Forelimb muscle (tissue), 1 donor: ENCODE measurements at regions not wholly inside any gene's neighbourhood (a gene's known extent, or its start where the extent isn't known, plus 50 kb on each side); places are given as distances from the start of the nearest gene placed in this dataset.
"Not testable (repeated sequence)": the region's sequence is repeated elsewhere in the genome, so short reads cannot be mapped to it uniquely, and the experiment has no call there.

Source experiments
- DNase-seq: peaks from one replicate; pipeline ENCODE4 v3.0.0-alpha.2; 2013; ENCODE audit warnings: low read depth

DNA sequence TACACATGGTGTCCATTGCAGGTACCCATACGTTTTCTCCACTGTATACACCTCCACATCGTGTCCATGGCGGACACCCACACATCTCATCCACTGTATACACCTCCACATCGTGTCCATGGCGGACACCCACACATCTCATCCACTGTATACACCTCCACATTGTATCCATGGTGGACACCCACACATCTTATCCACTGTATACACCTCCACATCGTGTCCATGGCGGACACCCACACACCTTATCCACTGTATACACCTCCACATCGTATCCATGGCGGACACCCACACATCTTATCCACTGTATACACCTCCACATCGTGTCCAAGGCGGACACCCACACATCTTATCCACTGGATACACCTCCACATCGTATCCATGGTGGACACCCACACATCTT lies 50.4 kb upstream of the TTC34 start:
- not testable (repeated sequence) for DNase-seq

DNA sequence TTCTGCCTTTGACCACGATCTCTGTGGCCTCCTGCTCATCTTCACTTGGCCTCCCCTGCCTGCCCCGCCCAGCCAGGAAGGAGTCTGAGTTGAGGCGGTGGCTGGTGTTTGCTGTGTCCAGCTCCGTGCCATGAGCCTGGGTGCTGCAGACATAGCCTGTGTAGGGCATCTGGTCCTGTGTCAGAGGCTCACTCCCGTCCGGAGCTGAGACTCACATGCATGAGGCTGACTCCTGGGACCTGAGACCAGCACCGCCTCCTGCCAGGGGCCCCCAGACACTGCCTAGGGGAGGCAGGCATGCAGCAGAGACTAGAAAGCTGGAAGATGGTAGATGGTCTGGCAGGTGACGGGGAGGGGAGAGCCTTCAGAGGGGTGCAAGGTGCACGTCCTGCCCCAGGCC lies 52.2 kb upstream of the TTC34 start:
- no peak for DNase-seq

DNA sequence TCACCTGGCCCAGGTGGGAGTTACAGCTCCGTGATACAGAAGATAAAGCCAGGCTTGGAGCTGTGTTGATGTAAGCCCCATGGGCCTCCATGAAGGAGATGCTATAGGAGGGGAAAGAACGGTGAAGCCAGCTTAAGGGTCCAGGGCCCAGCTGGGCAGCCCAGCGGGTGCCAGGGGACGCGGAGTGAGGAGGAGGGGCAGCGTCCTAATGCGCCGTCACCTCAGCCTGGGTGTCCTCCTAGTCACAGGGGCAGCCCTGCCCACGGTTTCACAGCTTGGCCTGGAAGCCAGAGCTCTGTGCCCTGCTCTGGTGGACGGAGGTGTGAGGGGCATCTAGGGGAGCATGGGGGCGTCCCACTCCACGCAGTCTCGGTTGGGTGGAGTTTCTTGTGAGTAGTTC lies 52.7 kb upstream of the TTC34 start:
- no peak for DNase-seq

DNA sequence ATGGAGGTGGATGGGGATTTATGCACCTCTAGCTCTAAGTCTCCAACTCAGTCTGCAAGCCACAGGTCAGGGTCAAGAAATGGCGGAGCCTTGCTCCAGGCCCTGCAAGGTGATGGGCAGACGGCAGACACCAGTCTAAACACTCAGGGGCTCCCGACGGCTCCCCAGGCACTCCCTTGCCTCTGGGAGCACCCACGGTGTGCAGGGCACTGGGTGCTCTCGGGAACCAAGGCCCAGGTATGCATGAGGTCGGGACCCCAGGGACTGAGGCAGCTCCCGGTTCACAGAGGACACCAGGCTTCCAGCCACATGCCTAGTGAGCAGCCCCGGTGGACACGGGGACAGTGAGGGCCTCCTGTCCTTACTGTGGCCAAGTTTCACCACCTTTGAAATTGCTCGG lies 53.1 kb upstream of the TTC34 start:
- no peak for DNase-seq

DNA sequence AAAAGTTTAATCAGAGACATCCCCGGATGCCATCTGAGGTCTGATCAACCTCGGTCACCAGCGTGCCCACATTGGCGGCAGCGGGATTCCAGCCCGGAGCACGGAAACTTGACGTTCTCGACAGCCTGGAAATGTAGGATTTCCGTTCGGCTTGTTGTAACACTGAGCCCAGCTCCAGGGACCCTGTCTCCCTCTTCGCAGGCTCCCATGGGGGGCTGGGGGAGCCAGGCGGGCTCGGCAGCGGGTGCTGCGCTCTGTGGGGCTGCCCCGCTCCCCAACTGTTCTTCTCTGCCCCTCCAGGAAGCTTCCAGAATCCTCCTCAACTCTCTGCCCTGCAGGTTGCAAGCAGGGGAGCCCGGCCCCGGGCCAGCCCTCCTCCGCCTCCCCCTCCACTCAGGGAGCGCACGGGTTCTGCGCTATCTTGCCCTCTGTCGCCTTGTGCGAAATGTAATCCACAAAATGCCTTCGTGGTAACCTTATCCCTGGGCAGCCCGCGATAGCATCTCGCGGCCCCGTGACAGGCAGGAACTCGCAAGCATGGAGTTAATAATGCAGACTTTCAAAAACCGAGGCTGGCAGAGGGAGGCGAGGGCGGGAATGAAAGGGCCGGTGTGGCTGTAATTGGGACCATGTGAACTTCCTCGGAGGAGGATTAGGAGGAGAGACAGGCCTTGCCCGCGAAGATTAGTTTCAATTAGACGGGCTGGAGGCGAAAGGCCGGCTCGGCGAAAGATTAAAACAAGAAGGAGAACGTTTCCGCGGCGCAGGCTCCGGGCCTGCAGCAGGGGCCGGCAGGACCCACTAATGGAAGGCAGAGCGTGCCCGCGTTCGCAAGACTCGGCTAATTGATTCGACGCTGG lies 53.9 kb upstream of the TTC34 start:
- no peak for DNase-seq

DNA sequence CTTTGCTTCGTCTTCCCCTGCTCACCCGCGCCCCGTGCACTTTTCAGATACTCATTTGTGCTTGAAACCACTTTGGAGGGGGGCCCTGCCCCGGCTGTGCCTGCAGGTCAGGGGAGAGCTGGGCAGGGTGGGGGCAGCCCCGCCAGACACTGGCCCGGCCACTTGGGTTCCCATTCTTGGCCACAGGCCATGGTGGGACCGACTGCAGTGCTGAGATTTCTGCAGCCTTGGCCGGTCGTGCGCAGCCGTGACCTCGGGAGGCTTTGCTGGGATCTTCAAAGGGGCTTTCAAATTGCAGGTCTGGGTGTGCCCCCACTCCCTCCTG lies 54.5 kb upstream of the TTC34 start:
- no peak for DNase-seq

DNA sequence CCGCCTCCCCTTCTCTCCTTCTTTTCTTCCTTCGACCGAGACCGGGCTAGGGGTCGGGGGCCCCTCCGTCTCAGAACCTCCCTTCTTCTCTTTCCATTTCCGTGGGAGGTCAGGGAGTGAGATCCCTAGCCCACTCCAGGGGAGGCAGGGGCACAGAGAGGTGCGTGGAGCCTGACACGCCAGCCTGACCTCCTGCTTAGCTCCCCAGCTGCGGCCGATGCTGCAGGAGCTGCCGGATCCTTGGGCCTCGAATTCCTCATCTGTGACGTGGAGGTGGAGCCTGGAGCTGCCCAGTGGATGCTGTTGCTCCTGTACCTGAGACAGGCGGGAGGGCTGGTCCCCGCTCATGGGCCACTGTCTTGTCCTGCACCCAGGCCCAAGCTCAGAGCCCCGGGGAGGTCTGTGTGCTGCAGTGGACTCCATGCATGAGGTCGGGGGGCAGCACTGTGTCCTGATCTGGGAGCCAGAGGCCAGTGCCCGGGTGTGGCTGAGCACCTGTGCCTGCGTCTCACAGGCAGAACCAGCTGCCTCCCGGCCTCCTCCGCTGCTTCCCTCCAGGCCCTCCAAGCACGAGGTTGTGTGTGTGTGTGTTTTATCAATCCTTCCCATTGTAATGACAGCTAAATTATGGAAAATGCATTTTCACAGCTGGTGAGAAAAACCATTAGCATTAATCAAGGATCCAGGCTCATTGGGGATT lies 55.3 kb upstream of the TTC34 start:
- DNase-seq, result no peak

DNA sequence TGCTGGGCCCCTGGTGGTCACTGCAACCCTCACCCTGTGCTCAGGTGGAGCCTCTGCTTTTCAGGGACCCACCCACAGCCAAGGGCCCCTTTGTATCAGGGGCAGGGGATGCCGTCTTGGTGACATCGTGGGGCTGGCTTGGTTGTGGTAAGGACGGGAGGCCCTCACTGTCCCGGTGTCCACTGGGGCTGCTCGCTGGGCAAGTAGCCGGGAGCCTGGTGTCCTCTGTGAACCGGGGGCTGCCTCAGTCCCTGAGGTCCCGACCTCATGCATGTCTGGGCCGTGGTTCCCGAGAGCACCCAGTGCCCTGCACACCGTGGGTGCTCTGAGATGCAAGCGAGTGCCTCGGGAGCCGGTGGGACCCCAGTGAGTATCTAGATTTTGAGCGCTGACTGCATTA lies 56.0 kb upstream of the TTC34 start:
- DNase-seq, result no peak

DNA sequence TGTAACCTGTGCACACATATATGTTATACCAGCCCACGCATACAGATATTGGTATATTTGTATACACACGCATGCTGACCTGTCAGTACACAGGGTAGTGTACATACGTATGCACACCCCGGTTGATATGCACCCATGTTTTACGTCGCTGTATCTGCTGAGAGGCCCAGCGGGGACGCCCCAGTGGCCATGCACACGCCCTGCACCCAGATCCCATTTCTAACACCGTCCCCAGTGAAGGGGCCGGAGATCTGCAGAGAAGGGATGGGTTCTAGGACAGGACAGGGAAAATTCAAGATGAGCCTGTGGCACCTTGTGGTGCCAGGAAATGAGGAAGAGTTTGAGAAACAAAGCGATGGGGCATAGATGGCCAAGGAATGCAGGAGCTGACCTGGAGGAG lies 57.2 kb upstream of the TTC34 start:
- no peak for DNase-seq

DNA sequence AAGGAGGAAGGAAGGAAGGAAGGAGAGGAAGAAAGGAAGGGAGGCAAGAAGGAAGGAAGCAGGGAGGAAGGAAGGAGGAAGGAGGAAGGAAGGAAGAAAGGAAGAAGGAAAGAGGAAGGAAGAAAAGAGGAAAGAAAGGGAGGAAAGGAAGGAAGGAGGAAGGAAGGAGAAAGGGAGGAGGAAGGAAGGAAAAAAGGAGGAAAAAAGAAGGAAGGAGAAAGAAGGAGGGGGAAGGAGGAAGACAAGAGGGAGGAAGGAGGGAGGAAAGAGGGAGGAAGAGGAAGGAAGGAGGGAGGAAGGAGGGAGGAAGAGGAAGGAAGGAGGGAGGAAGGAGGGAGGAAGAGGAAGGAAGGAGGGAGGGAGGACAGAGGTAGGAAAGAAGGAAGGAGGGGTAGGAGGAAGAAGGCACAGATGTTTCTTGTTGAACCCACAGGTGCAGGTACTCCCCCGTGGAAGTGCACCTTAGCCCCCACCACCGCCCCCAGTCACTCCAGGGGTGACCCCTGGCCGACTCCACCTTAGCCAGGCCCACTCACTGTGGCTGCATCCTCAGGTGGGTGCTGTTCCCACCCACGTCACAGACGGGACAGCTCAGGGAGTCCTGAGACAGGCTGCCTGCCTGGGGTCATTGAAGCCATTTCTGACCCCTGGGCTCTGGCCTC lies 57.9 kb upstream of the TTC34 start:
- no peak for DNase-seq

DNA sequence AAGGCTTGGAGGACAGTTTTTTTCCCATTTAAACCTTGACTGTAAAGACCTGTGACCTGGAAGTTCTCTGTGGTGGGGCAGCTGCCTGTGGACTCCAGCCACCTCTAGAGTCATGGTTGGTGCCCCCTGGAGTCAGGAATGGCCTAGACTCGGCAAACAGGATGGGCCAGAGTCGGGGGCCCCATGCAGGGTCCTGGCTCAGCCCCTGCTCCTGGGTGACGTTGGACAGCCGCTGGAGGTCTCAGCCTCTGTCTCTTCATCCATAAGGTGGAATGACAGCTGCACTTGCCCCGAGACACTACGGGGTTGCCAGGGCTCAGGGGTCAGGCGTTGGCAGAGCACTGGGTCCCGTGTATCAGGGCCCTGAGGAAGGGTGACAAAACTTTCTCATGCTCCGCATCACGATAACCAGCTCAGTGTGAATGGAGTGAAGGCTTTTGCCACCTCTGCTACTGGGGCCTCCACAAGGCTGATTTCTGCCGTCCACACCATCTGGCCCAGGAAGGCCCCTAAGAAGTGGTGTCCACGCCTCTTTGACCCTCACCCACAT lies 58.5 kb upstream of the TTC34 start:
- DNase-seq, result no peak

DNA sequence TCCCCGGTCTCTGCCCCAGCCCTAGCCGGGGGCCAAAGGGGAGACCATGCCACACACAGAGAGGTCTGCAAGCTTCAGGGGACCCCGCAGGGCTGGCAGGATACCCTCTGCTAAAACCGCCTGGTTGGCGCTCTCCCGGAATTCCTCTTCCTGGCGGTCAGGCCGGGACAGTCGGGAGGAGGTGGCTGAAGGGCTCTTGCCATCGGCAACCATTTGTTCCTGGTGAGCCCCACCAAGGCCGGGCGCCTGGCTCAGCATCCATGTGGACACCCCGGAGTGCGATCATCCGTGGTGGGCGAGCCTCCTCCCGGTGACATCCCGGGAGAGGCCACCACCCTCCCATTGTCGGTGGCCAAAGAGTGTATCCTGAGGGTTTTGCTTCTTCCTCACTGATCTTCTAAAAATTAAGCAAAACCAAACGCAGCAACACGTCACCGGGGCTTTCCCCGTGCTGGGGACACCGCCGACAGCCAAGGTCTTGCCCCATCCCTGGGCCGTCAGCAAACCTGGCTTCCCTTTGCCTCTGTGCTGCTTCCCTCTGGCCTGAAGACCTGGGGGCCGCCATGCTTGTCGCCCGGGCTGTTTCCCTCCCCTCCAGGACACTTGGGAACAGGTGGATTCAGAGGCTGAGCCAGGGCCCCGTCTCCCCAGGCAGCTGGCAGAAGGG lies 59.1 kb upstream of the TTC34 start:
- no peak for DNase-seq

DNA sequence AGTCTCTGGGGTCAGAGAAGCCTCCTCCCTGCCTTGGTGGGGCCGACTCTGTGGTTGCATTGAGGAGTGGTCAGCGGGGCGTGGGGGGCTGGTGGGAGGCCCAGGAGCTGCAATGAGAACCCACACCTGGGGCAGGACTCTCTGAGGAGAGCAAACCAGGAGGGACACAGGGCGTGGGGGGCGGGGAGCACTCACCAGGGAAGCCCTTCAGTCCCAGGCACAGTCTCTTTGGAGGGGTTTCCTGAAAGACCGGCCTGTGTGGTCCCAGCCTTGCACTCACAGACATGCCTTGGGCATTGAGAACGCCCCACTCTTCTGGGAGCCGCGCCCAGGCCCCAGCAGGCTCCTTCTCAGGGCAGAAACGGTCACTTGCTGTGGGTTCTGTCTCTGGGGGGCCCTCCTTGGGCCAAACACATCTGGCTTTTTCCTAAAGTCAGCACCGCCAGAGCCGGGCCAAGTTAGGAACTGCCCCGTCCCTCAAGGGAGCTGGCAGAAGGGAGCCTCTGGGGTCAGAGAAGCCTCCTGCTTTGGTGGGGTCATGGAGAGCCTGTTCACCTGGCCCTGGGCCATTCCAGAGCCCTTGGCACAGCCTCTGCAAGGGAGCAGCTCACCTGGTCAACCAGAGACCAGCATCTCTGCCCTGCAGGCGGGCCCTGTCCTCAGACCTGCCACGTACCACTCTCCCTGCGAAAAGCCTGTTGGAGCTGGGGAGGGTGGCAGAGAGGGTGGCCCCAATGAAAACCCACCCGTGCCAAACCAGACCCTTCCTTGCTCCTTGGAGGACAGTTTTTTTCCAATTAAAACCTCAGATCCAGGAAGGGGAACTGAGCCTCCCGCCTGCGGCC lies 59.9 kb upstream of the TTC34 start:
- no peak for DNase-seq

DNA sequence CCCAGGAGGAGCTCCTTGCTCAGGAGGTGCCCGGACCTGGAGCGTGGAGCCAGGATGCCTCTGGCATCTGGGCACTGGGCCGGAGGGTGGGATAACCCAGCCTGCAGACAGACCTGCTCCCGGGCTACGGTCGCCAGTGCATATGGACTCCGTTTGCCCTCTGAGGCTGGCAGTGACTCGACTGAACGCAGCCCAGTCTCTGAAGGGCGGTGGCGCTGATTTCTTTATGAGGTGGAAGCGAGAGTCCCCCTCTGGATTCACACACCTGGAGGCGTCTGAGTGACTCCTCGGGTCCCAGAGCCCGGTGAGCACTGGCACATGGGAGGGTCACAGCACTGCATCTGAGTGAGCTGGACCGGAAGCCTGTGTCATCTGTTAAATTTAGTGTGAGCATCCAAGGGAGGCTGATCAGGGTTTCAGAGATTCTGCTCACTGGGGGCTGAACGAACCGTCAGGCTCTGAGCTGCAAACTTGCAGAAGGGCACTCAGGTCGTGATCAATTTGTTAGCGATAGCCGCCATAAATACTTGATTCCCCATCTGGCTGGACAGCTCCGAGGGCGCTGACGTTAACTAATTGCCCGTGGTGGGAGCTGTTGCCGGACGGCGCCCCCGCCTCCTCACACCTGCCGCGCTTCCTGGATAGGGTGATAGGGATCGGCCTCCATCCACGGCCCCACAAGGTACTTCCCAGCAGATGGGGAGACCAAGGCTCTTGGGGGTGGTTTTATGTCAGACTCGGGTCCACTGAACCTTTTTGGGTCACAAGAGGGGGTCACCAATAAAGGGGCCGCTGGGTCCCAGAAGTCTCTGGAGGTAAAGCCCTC lies 60.7 kb upstream of the TTC34 start:
- no peak for DNase-seq

DNA sequence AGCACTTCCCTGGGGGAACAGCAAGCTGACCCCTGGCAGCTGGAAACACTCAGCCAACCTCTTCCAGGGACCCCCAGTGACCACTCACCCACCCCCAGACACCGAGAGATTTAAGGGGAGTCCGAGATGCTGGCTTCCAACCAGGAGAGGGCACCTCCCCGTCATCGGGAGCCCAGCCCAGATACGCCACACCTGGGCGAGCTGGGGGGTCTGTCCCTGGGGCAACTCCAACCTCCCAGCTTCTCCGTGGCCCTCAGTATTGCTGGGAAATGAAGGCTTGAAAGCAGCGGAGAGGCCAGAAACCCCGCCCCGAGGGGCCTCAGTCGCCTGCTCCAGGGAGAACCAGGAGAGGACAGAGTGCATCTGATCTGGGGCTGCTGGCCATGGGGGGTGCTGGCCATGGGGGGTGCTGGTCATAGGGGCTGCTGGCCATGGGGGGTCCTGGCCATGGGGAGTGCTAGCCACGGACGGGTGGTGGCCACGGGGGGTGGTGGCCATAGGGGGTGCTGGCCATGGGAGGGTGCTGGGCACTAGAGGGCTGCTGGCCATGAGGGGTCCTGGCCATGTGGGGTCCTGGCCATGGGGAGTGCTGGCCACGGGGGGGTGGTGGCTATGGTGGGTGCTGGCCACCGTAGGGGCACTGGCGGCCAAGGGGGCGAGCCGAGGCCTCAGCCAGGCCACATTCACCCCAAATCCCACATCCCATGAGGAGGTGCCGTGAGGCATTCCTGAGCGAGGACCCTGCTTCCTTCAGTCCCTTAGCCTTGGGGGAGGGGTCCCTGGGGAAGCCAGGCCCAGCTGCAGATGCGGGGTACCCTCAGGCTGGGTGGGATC lies 61.5 kb upstream of the TTC34 start:
- DNase-seq, result no peak

DNA sequence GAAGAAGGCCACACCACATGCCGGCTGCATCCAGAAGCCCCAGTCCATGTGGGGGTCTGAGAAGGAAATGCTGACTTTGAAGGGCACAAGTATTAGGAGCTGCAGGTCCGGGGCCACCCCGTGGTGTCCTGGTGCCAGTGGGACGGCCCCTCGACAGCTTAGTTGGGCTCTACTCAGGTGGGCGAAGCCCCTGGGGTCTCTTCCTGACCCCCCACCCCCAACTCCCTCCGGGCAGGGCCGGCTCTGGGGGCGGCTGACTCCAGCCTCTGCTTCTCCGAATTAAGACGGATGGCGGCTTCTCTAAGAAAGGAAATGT lies 62.1 kb upstream of the TTC34 start:
- DNase-seq, result no peak

DNA sequence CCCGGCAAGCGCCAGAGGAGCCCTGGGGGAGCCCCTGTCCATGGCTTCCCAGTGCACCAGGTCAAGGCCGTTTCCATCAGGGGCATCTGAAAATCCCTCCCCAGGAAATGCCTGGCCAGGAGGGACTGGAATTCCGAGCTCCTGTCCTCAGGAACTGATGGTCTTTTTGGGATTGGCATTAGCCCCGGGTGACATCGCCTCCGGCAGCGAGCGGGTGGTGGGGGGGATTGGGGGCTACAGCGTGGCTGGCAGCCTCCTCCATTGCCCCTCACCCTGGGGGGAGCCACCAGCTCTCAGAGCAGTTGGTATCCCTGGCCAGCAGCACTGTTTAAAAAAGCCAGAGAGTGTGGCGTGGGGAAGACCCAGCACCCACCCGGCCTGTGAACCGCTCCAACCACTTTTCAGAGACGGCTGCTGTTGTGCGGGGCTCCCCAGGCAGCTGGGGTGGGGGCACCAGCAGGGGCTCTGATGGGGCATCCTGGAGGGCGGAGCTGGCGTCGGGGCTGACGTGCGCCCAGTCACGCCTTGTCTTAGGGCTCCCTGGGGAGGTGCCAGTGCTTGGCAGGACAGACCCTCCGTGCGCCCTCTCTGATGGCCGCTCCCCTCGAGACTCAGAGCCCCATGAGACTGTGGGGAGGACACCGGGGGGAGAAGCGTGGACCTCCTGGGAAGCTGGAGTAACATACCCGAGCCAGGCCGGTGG lies 62.9 kb upstream of the TTC34 start:
- DNase-seq, result no peak

DNA sequence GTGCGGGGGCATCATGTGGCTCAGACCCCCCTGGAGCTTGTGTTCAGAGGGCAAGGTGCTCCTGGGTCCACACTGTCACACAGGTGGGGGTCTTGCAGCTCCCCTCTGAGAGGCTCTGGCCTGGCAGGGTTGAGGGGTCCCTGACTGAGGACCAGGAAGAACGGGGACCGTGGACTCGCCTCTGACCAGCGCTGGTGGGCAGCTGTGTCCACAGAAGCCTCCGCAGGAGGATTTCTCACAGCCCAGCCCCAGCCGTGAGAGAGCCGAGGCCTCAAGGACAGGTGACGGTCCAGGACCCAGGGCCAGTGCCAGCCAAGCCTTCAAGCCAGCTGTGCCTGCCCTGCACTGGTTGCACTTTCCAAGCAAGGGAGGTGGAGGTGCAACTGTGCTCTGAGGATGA lies 63.5 kb upstream of the TTC34 start:
- DNase-seq, result no peak
